Fibroblast of lung (primary cell): ENCODE measurements at regions not wholly inside any gene's neighbourhood (a gene's known extent, or its start where the extent isn't known, plus 50 kb on each side); places are given as distances from the start of the nearest gene placed in this dataset.

Experiments used
- DNase-seq, 2 donors: peaks; one replicate each; pipeline versions ENCODE4 v3.0.0 to v3.0.0-alpha.2; 2010; ENCODE audit warnings: low read depth in 2 of 2
- H2AFZ ChIP-seq: 2 replicates; pipeline ENCODE4 v1.5.1; 2012; ENCODE audit warnings: low read length, control low read depth, inconsistent platforms
- H3K27ac ChIP-seq: 2 replicates; pipeline ENCODE4 v1.5.1; 2011; ENCODE audit warnings: low read length, control low read depth; ENCODE audit not compliant: insufficient read depth
- H3K27me3 ChIP-seq: 2 replicates; pipeline ENCODE4 v1.5.1; 2011; ENCODE audit warnings: mild to moderate bottlenecking, low read length; ENCODE audit not compliant: control insufficient read depth, insufficient read depth
- H3K36me3 ChIP-seq: 2 replicates; pipeline ENCODE4 v1.5.1; 2011; ENCODE audit warnings: low read length; ENCODE audit not compliant: control insufficient read depth, insufficient read depth
- H3K4me1 ChIP-seq: 2 replicates; pipeline ENCODE4 v1.5.1; 2011; ENCODE audit warnings: low read length; ENCODE audit not compliant: control insufficient read depth, insufficient read depth; ENCODE audit errors: extremely low read depth
- H3K4me2 ChIP-seq: 2 replicates; pipeline ENCODE4 v1.5.1; 2011; ENCODE audit warnings: low read length, control low read depth; ENCODE audit not compliant: insufficient read depth; ENCODE audit errors: extremely low read depth
- H3K4me3 ChIP-seq, 4 experiments: fragments of 200-600 bp in 1 of 4; sonication (generic) in 1 of 4; replicated peaks in 1 of 4; 2 replicates each; pipeline ENCODE4 v1.5.1; 2011 to 2016; ENCODE audit warnings: low read length in 4 of 4, low read depth in 3 of 4, mild to moderate bottlenecking in 3 of 4, control low read depth in 2 of 4, inconsistent platforms in 1 of 4, mixed read lengths in 1 of 4; ENCODE audit not compliant: insufficient read depth in 1 of 4; ENCODE audit errors: control extremely low read depth in 1 of 4
- H3K79me2 ChIP-seq: 2 replicates; pipeline ENCODE4 v1.5.1; 2012; ENCODE audit warnings: mild to moderate bottlenecking, low read length, inconsistent platforms; ENCODE audit not compliant: control insufficient read depth, insufficient read depth
- H3K9ac ChIP-seq: 2 replicates; pipeline ENCODE4 v1.5.1; 2011; ENCODE audit warnings: mild to moderate bottlenecking, low read length, control low read depth; ENCODE audit not compliant: insufficient read depth
- H3K9me3 ChIP-seq: 2 replicates; pipeline ENCODE4 v1.5.1; 2012; ENCODE audit warnings: low read depth, low read length; ENCODE audit not compliant: control insufficient read depth, insufficient read depth
- H4K20me1 ChIP-seq: 2 replicates; pipeline ENCODE4 v1.5.1; 2011; ENCODE audit warnings: low read length; ENCODE audit not compliant: control insufficient read depth, insufficient read depth; ENCODE audit errors: extremely low read depth
- CTCF ChIP-seq, 2 donors: IDR thresholded peaks in 1 of 2; conservative IDR thresholded peaks in 1 of 2; 1 replicate in 1 of 2; 2 replicates in 1 of 2; pipeline ENCODE4 v1.5.1; 2011 to 2012; ENCODE audit warnings: low read length in 2 of 2, control low read depth in 1 of 2, inconsistent platforms in 1 of 2, low read depth in 1 of 2, mild to moderate bottlenecking in 1 of 2
- EZH2 ChIP-seq: IDR thresholded peaks from 2 replicates; pipeline ENCODE4 v1.5.1; 2012; ENCODE audit warnings: low read length, control low read depth, mild to moderate bottlenecking; ENCODE audit errors: missing control alignments

- no peaks in the 10 kb centered on the region for H3K36me3 ChIP-seq
- no peak overlapping the region for H3K9ac ChIP-seq
- H3K4me3 ChIP-seq: no peak overlapping the region
- no peaks in the 10 kb centered on the region for H3K4me1 ChIP-seq
- H3K27ac ChIP-seq: no peak overlapping the region
- no peaks in the 10 kb centered on the region for H4K20me1 ChIP-seq
- no peak for TF ChIP-seq EZH2
- TF ChIP-seq CTCF (conservative IDR thresholded peaks at IDR 0.05 in 1 of 2, IDR thresholded peaks at IDR 0.05 in 1 of 2; ENCODE audit: low read depth in 1 of 2, low read length in 2 of 2): no peak
- no peak overlapping the region for H3K4me2 ChIP-seq
- H3K27me3 ChIP-seq: no peaks in the 10 kb centered on the region
- H3K79me2 ChIP-seq: no peaks in the 10 kb centered on the region
- H3K9me3 ChIP-seq: no peaks in the 10 kb centered on the region
- no peak overlapping the region for H2AFZ ChIP-seq
- DNase-seq: no peak
Observed at GRCh38 chr2:36134281-36134680, 221.3 kb upstream of the CRIM1 start.

DNA sequence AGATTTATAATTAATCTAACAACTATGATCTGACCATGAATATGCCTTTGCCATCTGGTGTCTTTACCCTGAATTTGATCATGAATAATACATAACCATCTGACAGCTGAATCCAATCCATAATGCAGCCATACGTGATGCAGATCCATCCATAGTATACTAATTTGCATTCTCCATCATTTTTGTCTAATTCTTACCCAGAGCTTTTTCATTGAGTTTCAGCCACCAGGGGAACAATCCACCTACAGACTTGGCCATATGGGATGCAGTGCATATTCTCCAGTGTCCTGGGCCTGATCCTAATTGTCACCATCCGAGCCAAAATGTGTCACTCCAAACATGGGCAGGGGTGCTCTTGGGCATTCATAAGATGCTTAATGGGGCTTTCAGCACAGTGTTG, 227.2 kb upstream of the CRIM1 start:
- Histone ChIP-seq H4K20me1 (no peaks in the 10 kb centered on the region), H3K4me1 (no peaks in the 10 kb centered on the region), H3K4me3 (no peak overlapping the region), H3K27ac (no peak overlapping the region), H3K36me3 (no peaks in the 10 kb centered on the region), H3K27me3 (no peaks in the 10 kb centered on the region), H3K9me3 (no peaks in the 10 kb centered on the region), H2AFZ (no peak overlapping the region), H3K9ac (no peak overlapping the region), H3K4me2 (no peak overlapping the region), H3K79me2 (no peaks in the 10 kb centered on the region)
- DNase-seq: no peak
- no peak for TF ChIP-seq EZH2
- TF ChIP-seq CTCF (conservative IDR thresholded peaks at IDR 0.05 in 1 of 2, IDR thresholded peaks at IDR 0.05 in 1 of 2; ENCODE audit: low read depth in 1 of 2, low read length in 2 of 2): no peak

DNA sequence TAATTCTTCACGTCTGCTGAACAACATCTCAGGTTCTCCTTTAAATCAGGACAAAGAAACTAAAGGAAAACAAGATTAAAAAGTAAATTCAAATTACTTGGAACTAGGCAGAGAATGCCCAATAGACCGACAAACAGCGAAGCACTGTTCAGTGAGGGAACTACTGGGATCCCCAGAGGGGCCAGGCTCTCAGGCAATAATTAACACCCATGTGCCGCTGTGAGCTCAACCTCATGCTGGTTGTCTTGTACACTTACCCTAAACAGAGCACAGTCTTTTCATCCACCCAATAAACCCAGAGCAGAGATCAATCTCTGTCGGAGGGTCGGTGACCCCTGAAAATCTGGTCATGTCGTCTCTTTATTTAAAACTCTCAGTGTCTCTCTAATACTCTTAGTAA, 229.9 kb upstream of the CRIM1 start:
- Histone ChIP-seq H3K27me3 (no peaks in the 10 kb centered on the region), H3K9ac (no peak overlapping the region), H3K4me3 (no peak overlapping the region), H3K4me1 (no peaks in the 10 kb centered on the region), H3K9me3 (no peaks in the 10 kb centered on the region), H3K27ac (no peak overlapping the region), H3K36me3 (no peaks in the 10 kb centered on the region), H3K79me2 (no peaks in the 10 kb centered on the region), H3K4me2 (no peak overlapping the region), H4K20me1 (no peaks in the 10 kb centered on the region), H2AFZ (no peak overlapping the region)
- DNase-seq: no peak
- no peak for TF ChIP-seq EZH2
- no peak for TF ChIP-seq CTCF (conservative IDR thresholded peaks at IDR 0.05 in 1 of 2, IDR thresholded peaks at IDR 0.05 in 1 of 2; ENCODE audit: low read depth in 1 of 2, low read length in 2 of 2)
